GM19452 (cell line): ENCODE measurements at regions not wholly inside any gene's neighbourhood (a gene's known extent, or its start where the extent isn't known, plus 50 kb on each side); places are given as distances from the start of the nearest gene placed in this dataset.

ENCODE experiments used
- ATAC-seq: cut with Tn5 transposase; IDR thresholded peaks from one replicate; pipeline ENCODE4 v1.9.1; 2021; ENCODE audit not compliant: unreplicated experiment

DNA sequence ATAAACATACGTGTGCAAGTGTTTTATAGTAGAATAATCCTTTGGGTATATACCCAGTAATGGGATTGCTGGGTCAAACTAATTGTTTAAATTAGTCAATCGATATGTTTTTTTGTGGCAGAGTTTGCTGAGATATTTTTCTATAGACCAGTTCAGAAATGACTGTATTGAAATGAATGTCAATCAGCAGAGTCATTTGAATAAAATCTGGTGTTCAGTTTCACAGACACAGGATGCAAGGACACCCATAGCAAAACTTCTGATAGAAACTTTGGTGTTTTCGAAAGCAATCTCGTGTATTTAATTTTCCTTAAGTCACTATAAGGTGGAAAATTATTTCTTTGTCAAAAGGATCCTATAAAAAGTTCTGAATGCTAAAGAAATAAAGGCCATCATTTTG lies 434.4 kb downstream of the RAP2B start:
- no peak for ATAC-seq

DNA sequence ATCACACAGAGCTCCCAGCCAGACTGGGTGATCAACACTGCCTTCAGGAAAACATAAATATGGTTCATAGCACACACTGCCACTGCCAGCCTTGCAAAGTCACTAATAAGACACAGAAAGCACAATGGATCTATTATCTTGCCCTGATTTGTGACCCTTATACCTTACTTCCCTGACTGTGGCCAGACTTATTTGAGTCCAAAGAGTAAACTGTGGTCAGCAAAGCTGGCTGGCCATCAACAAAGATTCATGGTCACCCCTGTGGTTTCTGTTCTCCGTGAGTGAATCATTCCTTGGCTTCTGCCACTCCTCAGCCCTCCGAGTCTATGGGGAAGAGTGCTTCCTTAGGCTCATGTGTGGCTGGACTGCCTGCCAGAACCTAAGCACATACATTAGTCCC lies 437.7 kb downstream of the RAP2B start:
- ATAC-seq, result no peak

DNA sequence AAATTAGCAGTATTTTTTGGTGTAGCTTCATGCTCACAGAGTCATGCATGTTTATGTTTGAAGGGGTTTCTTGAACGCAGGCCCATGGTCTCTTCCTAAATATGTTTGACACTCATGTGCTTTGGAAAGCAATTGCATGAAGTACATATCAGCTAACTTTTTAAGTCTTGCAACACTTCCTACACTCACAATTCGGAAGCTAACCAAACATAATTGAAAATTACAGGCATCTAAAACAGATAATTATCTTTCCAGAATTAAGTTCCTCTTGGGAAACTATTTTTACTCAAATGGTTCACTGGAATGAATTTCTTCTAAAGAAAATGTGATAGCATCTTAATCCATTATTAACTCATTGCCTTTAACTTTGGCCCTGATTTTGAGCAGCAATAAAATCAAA lies 438.9 kb downstream of the RAP2B start:
- no peak for ATAC-seq

DNA sequence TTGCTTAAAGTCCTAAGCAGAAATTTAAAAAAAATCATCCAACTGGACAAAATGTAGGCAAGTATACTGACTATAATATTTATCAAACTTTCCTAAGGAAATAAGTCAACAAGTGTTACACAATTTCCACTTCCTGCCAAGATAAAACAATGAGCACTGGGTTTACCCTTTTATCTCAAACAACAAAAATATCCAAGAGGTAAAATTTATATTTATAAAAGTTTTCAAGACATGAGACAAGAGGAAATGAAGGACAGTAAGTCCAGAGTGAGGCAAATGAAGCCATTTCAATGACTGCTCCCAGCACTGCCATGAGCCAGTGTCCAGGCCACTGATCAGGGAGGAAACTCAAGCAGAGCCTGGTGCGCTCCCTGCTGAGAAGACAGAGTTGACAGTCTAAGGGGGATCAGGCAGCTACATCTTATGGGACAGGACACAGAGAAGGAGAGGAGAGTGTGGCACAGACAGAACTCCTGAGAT lies 439.4 kb downstream of the RAP2B start:
- ATAC-seq, result no peak

DNA sequence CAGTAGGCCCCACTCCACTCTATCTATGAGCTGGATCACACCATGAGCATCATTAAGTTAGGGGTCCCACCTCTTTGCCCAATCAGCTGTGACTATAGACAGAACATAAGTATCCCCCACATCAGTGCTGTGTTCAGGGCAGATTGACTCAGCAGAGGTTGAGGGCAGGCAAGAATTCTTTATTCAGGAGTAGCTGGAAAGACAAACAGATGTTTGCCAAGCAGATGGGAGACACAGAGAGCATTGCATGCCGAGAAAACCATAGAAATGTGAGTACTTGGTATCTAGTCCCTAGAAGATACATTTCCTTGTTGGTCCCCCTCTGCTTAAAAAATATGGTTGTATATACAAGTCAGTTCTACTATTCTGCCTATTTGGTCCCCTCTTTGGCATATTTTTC lies 440.8 kb downstream of the RAP2B start:
- ATAC-seq, result no peak

DNA sequence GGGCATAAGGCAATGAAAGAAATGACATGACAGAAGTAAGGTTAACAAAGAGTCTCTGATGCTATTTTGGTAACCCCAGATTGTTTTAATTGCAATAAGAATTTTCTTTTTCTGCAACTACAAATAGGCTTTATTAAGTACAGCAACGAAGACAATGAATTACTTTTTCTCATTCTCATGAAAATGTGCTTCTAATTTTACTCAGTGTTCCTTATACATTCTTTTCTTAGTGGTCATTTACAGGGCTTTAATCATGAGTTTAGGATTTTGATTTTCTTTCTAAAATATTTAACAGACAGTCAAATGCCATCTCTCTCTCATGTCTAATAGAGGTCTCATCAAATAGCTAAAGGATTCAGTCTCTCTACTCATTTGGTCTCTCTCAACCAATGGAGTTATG lies 452.1 kb downstream of the RAP2B start:
- no peak for ATAC-seq

DNA sequence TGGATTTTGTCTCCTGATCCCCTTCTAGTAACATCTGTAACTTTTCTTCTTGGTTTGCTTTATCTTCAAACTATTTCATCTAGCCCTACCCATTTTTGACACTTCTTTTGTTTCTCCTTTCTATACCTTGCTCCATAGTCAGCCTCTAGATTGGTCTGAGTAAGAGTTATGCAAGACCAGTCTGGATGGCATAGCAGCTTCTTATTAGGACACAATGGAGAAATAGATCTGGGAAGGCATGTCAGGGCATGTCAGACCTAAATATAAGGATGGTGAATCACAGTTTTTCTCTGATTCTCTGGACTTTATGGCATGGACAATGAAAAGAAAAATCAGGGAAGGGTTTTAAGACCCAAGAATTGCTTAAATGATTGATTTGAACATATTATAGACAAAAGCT lies 452.5 kb downstream of the RAP2B start:
- ATAC-seq, result no peak

DNA sequence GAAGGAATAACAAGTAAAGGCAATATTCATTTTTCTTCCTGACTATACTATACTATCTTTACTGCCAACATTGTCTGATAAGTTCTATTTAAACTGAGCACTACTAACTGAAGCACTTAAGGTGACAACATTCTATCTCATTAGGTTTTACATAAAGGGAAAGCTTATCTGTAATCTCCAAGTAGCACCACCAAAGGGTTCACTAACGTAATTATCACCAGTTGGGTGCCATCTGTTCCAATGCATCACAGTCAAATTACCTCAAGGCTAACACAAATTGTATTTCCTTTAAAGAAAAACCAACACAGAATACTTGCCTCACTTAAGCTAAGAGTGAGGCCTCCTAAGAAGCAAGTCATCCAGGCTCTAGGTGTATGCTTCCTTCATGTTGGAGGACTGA lies 453.8 kb downstream of the RAP2B start:
- ATAC-seq, result no peak

DNA sequence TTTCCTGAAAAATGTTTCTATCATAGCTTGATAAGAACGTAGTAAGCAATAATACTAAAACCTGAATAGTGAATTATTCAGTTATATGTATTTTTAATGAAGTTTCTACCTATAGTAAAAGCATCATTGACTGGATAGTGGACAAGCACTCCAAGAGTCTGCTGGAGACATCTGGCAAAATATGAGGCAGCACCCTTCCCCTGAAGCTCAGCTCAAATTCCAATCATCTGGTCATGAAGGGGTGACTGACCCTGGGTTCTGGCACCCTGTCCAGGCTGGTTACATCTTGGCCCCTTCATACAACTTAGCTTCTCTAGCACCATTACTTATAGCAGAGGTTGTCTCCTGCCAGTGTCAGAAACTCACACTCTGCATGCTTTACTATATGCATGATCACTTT lies 455.4 kb downstream of the RAP2B start:
- no peak for ATAC-seq

DNA sequence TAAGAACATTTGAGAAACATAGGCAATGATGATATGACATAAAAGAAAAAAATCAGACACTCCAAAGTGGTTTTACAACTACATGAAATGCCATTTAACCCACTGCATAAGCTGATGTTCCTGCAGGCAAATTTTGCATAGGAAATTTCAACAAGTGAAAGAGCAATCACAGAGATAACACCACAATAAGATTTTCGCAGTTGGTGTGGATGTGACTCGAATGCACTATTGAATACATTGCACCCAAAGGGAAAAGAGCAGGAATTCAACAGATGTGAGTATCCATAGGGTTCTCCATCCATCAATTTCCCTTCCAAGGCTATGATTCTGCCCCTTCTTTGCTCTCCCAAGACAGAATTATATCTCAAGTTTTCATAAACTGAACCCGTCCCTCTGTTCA lies 456.1 kb downstream of the RAP2B start:
- no peak for ATAC-seq

DNA sequence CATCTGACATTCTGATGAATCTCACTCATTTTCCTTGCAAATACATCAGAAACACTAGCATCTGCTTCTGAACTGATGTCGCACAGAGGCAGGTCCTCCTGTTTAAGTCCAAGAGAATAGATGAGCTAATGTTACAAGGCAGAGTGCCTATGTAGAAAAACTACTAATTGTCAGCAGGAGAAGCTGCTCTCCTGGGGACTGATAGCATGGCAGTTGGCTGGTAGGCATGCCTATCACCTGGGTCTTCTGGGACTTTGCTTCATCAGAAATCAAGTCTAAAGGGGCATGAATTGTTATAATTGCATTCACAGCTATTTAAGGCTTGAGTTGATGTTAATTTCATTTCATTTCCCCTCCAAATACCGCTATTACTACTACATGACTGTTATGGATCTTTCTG lies 457.2 kb downstream of the RAP2B start:
- no peak for ATAC-seq

DNA sequence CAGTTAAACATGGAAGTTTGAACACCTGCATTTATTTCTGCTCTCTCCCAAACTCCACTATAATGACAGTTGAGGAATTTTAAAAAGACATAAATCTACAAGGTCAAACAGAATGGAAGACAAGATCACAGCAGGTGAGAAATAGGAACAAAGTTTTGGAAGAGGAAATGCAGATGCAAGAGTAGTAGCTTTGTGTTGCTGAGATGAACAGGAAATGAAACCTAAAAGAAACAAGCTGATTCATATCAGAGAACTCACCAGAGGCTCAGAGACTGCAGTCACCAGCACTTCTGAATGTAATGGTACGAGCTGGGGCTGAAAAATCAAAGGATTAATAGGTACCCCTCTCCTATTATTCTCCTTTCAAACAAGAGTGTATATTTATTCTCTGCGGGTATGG lies 459.9 kb downstream of the RAP2B start:
- peak; percentile 94 for ATAC-seq

DNA sequence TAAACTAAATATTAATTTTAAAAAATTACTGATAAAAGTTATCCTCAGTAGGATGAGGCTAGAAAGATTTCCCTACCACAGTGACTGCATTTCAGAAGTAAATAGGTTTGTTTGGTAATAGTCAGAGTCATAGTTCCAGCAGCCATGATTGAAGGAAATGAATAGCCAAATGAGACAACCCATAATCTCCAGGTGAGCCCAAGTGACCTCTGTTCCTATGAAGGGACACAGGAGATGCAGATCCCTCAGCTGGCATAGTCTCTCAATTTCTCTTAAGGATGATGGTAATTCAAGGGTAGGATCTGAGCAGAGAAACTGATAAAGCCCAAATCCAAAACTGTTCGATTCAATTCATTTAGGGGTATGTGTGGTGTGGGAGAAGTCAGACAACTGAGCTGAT lies 461.8 kb downstream of the RAP2B start:
- no peak for ATAC-seq

DNA sequence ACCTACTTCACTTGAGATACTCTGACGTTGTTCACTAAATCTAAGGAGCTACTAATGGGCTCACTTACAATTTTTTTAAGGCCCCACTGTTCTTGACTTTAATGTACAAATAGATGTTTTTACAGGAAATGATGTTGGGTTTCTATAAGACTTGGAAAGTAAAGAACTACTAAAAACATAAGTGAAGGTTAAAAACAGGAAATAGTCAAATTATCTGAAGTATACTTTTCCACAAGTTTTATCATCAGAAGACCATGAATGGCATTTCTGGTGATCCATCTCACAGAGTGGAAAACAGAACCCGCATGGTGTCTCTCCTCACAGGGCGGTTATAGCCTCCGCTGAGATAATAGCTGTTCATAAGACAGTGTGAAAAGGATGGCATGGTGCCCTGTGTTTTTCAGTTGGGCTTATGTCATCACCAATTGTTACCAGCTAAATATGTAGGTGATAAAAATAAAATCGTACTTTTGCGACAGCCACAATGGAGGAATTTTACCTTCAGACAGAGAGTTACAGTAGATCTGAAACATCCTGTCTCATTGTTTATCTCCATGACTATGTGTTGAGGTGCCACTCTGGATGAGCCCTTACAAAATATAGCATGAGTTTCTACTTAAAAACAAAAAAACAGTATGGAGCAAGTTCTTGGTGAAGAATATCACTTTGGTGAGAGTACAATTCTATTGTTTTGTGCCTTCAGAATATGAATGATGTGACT lies 462.4 kb downstream of the RAP2B start:
- no peak for ATAC-seq

DNA sequence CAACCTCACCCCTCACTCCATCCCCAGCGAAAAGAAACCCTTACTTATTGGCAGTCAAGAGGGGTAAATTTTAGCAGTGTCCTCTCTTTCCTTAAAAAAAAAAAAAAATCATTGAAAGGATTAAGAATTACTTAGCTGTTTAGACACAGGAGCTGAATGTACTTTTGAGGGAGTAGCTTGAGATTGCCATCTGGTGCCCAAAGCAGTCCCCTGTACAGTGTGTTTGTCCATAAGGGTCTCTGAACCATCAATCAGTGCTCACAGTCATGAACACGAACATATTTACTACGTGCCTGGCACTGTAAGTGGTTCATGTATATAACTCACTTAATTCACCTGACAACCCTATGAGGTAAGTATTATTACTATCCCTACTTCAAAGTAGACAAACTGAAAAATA lies 463.5 kb downstream of the RAP2B start:
- ATAC-seq, result no peak

DNA sequence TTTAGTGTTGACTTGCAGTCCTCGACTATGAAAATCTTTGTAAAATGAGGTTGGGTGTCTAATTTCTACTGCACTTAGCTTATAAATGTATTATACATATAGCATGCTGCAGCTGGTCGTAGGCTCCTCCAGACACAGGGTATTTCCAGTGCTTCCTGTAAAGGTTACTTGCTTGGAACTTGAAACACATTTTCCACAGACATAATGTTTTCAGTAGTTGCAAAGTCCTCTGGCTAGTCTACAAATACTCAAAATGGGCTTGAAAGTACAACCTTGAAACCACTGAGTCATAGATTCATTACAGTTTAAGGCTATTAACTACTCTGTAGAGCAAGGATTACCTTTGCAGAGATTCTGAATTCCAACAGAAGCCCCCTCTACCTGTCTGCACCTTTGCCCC lies 464.1 kb downstream of the RAP2B start:
- ATAC-seq, result no peak

DNA sequence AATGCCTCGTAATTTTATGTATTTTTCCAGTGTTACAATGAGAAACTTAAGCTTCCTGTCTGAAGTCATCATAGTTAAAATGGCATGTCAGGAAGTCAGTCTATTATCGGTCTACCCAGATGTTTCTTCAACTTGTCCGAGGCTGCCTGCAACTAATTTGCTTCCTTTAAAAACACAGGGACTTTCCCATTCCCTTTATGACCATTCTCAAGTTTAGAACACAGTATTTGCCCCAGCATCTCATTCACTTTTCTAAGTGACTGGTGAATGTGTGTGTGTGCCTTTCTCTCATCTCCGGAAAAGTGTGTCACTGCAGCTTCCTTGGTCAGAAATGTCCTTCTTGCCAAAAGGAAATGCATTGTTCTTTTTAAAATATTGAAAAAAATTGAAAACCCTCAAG lies 466.6 kb downstream of the RAP2B start:
- ATAC-seq, result no peak

DNA sequence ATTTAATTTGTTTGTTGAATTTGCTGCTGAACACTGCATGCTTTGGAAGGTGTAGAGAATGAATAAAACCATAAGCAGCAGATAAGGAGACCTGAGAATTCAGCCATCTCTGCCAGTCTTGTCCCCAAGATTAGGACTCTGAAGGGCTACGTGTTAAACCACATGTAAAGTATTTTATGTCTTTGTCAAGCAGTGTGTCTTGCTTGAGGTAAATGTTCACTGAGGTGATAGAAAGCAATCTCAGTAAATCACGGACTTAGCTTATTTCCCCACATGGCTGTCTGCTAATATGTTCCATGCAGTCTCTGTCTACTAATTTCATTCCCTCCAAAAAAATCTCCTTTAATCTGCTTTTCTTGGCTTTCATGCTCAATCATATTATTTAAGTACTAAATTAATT lies 467.1 kb downstream of the RAP2B start:
- ATAC-seq, result no peak

DNA sequence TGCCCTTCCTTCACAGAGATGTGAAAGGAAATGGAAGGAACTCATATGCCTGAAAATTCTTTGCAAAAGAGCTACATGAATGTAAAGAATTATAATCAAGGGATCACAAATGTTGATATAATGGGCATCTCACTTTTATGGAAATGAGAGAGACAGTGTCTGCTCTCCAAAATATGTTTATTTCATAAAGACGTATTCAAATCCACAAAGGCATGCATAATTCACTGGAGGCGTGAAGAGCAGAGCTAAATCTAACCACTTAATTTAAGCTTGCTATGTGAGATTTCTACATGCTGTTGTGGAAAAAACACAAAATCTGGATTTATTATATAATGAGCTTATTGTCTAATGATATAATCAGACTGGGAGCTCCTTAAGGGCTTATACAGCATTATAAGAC lies 469.1 kb downstream of the RAP2B start:
- no peak for ATAC-seq

DNA sequence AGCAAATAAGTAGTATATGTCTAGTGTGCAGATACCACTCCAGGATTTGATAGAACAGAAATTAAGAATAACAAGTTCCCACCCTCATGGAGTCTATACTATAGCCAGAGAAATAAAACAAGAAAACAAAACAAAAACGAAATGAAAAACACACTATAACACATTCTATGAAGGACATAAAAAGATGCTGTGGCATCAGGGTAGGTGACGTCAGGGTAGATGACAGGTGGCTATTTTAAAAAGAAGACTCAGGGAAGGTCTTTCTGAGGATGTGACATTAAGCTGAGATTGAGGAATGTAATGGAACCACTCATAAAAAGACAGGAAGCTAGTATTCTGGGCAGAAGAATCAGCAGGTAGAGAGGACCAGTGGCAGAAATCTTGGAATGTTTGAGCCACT lies 469.6 kb downstream of the RAP2B start:
- ATAC-seq, result no peak

DNA sequence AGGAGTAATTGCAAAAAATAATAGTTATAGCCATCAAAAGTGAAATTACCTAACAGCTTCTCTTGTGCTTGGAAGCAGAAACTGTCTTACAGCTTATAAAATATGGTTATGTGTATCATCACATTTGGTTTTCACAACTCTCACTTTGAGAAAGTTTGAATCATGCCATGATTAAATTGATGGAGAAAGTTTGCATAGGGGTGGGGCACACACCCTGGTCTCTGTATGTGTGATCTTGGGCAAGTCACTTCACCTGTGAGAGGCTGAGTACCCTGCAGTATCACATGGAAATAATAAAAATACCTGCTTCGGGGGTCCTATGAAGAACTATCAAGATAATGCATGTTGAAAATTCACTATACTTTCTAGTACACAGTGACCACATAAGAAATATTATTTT lies 471.4 kb downstream of the RAP2B start:
- no peak for ATAC-seq

DNA sequence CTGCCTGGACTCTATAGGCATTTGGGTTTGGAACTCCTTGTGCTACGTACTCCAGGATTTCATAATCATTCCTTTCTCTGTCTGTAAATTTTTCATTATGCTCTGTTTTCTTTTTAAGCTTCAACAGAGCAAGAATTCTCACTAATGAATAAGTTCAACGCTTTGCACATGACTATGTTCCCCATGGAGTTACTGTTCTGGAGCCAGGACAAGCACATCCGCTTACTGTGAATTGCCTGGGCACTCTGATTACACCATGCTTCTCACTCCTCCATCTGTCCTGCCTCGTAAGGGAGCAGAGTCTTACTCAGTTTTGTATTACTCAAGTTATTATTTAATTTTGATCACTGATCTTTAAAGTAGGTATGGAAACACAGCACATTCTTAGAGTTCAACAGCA lies 472.7 kb downstream of the RAP2B start:
- ATAC-seq, result no peak

DNA sequence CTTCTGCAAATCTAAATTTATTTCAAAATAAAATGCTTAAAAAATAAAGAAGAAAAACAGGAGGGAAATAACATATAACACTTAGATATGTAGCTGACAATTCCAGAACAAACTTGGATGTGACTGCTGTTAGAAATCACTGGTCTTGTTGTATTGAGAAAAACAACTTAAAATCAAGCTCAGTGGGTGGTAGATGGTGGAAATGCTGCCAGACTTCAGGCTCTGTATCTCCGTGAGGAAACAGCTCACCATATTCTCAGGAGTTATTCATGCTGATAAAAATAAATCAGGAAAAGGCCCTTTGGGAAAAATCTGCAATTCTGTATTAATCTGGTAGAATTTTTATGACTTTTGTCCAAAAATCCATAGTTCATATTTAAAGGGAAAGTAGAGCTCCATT lies 477.6 kb downstream of the RAP2B start:
- ATAC-seq, result no peak
